ENCODE measurements at regions not wholly inside any gene's neighbourhood (a gene's known extent, or its start where the extent isn't known, plus 50 kb on each side); places are given as distances from the start of the nearest gene placed in this dataset.

- TF ChIP-seq POLR2A (IDR thresholded peaks at IDR 0.05) (no peak), CTCF (IDR thresholded peaks at IDR 0.05) (no peak), POLR2AphosphoS5 (IDR thresholded peaks at IDR 0.05) (no peak), EP300 (IDR thresholded peaks at IDR 0.05) (no peak)
Measured at GRCh38 chr21:27408826-27409225, 441.9 kb upstream of the ADAMTS5 start.

Data from suprapubic skin (tissue), 4 donors.